ENCODE measurements at regions not wholly inside any gene's neighbourhood (a gene's known extent, or its start where the extent isn't known, plus 50 kb on each side); places are given as distances from the start of the nearest gene placed in this dataset.

DNA sequence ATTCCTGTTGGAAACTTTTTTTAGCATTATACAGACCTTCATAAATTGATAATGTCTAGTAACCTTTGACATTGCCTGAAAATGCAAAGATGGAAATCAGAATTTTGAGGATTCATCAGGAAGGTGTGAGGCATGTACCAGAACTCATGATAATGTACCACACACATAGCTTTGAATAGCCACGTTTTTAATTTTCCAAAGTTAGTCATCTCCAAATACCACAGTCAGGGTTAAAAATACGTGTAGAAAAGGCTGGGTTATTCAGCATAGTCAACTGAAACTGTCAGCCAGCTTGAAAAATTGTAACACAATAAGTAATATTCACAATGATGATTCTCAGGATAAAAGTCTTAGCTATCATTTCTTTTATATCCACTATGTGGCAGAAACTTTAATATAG lies 102.0 kb upstream of the THRB start:
- DNase-seq (ENCODE audit: low read depth) = no peak

DNA sequence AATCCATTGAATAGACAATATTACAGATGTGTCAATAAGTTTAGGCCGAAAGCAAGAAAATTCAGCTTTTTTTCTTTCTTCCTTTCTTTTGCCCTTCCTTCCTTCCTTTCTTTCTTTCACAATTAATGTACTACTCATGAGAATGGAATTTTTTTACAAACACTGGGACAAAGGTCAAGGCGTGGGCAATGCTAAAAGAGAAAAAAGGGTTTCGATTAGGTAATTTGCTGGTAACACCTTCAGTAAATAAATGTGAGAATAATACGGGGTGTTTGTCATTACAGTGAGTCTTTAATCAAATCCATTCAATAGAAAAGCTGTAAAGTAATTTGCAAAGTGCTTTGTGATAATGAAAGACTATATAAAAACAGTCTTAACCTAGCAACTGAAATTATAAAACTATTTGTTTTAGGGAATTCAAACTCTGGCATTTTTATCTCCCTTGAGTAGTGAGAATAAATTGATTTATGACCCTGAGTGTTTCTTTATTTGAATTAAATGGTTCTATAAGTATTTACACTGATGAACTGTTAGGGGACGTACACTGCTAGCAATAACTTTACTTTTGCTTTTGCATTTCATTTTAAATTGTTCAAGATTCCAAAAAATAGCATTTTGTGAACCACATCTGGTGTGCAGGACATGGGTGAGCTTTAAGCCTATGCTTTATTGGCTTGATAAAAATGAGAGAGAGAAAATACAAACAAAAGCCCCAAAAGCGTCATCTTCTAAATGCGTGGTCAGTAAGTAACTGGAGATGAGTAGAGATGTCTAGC lies 104.2 kb upstream of the THRB start:
- peak; percentile 11 for DNase-seq (ENCODE audit: low read depth)

DNA sequence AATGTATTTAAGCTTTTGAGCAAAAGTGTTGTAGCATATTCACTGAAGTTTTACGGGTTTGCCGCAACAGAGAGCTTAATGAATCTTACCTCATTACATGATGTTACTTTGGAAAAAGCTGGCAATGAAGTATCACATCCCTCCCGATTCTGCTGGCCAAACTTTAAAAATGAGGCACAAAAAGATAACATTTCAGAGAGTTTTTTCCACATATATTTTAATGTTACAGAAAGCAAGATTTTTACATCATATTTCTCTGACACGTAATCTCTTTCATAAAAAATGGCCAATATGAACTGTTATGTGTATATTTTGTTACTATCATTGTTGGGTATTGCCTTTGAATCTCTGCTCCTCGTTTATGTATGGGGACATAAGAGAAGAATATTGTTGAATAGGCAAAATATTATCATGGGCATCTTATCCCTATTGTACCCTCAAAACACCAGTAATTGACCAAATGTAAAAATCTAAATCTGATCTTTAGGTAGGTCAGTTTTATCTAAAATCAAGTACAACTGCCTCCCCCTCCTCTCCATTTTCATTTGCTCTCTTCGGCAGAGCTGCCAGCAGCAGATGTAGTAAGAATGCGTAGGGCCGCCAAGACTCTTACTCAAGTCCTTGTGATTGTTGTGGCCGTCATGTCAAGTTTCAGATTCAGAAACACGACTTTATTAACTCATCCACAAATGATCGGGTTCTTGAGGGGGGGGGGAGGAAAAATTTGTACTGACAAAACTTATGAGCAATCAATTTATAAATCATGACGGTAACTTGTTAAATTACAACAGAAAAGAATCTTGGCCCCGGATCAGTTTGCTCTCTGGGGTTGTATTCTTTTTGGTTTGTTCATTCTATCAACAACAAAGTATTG lies 106.7 kb upstream of the THRB start:
- no peak for DNase-seq (ENCODE audit: low read depth)

DNA sequence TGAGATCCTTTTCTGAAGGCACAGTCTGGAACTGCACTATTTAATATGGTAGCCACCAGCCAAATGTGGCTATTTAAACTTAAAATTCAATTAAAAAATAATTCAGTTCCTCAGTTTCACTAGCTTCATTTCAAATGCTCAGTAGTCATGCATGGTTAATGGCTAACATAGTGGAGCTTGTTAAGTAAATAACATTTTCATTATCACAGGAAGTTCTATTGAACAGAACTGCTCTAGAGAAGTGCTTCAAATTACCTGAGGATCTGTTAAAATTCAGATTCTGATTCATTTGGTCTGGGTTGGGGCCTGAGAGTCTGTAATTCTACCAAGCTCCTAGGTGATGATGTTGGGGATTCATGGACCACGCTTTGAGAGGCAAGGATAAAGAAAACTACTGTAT lies 109.6 kb upstream of the THRB start:
- no peak for DNase-seq (ENCODE audit: low read depth)

DNA sequence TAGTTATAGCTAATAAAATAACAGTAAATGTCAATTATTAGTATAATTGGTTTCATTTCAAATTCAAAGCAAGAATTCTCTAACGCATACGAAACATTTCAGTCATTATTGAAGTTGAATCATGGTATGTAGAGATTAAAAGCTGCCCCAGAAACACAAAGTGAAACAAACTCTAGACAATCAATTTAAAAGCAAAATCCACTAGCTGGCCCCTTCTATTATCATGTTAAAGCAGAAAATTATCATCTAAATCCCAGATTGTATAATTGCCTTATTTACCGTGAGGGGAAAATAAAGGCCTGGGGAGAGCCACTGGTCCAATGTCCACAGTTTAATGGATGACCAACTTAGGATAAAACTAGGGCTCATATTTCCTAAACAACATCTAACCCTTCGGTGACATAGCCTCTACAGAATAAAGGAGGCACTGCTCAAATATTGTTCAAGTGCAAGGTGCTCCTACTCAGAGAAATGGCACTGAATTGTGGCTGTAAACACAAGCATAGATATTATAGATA lies 110.9 kb upstream of the THRB start:
- DNase-seq (ENCODE audit: low read depth) = no peak

DNA sequence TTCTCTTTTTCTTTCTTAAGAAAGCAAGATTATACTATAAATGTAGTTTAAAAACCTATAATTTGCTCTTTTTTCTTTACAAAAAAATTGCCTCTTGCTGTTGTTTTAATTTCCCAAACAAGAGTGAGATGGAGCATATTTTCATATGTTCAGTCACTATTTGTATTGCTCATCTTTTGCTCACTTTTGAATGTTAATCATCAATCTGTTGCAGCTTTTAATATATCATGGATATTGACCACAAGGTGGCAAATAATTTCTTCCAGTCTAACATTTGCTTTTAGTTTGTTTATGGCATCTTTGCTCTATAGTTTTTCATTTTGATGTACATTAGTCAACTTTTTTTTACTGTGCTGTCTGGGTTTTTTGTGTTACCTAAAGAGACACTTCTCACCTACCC lies 112.6 kb upstream of the THRB start:
- no peak for DNase-seq (ENCODE audit: low read depth)

DNA sequence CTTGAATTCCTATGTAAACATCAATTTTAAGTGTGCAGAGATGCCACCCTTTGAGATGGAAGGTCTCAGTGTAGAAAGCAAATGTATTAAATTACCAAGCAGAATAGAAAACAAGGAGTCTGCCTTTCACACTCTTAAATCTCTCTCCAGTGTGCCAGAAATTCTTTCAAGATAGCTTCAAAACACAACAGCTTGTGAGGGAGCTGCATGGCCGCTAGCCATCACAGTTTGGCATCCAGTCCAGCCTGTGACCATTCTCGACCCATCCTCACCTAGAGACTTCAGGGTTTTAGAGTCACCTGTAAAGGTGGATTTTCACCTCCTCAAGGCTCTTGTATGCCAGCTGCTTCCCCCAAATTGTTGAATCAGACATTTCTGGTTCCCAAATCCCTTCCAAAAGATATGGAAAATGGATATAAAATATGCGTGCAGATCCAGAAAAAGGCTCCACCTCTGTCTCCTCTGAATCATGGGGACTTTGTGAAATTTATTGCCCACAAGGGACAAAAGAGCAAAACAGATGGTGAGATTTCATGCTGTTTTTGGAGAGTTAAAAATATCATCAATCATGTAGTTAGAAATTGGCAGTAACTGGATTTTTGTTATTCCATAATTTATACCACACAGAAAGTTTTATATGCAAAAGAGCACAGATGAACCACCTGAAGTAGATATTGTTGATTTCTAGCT lies 114.2 kb upstream of the THRB start:
- no peak for DNase-seq (ENCODE audit: low read depth)

DNA sequence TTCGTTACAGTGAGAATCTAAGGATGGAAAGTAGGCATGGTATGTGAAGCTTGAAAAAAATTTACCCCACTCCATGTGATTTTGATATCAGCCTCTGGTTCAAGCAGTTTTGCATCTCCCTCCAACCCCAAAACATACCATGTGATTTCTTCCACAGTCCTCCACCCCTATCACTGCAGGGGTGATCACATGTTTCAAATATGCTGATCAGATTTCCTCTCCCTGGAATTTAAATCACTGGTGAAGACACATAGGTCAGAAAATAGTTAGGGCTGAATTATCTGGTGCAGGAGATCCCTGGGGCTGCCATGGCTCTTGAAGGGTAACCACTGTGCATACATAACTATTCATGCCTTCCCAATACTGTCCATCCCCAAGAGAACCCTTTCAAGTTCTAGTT lies 119.7 kb upstream of the THRB start:
- no peak for DNase-seq (ENCODE audit: low read depth)

DNA sequence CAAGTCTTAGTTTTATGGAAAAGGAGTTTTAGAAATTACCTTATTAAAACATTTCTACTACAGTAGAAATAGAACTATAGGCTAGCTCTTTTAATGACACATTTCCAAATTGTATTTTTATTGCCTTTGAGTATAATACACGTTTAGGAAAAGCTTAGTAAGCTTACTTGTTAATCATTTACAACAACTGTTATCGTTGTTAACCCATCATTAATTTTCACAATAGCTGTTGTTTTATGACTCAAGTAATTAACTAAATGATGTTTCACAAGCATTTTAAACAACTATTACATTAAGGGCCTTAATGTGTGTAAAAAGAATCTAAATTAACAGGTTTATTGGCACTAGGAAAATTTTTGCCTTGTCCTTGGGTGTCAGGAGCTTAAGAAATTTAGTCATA lies 120.5 kb upstream of the THRB start:
- no peak for DNase-seq (ENCODE audit: low read depth)

DNA sequence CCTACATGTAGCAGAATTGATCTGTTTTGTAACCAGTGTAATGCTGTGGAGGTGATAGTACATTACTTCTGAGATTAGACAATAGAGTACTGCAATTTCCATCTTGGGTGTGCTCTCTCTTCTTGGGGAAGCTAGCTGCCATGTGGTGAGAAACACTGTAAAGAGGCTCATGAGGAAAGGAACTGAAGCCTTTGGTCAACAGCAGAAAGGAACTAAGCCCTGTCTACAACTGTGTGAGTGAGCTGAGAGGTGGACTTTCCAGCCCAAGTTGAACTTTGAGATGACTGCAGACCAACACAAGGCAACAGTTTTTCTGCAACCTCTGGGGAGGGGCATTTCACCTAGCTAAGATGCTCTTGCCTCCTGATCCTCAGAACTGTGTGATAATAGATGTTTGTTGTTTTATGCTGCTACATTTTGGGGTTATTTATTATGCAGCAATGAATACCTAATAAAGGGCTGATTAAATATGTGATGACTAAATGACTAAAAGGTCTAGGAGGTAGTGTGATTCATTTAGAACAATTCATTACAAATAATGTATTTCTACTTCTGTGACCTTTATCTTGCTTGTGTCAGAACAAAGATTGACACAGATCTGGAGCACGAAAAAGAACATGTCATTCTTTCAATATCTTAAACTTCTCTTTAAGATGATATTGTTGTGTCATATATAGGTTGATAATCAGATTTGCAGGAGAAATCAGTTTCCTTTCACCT lies 121.6 kb upstream of the THRB start:
- no peak for DNase-seq (ENCODE audit: low read depth)

DNA sequence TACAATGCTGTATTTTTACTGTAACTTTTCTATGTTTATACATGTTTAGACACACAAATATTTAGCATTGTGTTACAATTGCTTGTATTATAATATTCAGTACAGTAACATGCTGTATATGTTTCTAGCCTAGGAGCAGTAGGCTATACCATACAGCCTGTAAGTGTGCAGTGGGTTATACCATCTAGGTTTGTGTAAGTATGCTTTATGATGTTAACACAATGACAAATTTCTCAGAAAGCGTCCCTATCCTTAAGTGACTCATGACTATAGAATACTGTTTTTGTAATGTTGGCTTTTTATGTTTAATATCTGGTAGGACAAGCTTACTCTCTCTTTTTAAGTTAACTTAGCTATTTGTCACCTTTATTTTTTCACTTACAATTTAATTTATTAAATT lies 127.5 kb upstream of the THRB start:
- DNase-seq (ENCODE audit: low read depth) = no peak

DNA sequence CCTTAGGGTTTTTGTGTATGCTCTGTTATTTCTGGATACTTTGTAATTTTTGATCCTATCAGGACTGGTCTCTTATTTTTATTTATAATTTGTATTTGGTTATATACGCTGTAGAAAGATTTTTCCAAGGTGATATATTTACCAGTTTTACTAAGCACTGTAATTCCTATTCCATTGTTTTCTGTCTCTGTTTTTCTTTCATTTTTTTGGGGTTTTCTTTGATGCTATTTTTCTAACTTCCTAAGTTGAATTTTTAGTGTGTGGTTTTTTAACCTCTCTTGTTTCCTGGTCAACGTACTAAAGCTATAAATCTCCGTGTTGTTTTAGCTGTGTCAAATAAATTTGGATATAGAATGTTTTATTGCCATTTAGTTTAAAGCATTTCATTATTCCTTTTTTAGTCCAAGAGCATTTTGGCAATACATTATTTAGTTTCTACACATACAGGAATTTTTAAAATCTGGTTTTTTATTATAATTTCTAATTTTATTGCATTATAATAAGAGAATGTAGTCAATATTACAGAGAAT lies 128.1 kb upstream of the THRB start:
- no peak for DNase-seq (ENCODE audit: low read depth)

DNA sequence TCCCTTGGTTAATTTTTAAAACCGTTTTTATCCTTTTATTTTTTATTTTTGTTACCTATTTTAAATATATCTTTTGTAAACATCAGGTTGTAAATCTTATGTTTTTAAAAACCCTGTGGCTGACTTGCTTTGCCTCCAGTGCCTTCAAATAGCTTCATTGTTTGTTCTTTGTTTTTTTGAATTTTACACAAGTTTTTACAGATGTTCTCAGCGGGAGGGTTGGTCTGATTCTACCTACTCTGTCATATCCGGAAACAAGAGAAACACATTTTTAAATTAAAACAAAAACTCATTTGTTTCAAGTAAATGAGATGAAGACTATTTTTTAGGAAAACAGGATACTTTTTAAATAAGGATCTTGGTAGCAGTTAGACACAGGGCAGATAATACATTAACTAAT lies 129.0 kb upstream of the THRB start:
- no peak for DNase-seq (ENCODE audit: low read depth)

DNA sequence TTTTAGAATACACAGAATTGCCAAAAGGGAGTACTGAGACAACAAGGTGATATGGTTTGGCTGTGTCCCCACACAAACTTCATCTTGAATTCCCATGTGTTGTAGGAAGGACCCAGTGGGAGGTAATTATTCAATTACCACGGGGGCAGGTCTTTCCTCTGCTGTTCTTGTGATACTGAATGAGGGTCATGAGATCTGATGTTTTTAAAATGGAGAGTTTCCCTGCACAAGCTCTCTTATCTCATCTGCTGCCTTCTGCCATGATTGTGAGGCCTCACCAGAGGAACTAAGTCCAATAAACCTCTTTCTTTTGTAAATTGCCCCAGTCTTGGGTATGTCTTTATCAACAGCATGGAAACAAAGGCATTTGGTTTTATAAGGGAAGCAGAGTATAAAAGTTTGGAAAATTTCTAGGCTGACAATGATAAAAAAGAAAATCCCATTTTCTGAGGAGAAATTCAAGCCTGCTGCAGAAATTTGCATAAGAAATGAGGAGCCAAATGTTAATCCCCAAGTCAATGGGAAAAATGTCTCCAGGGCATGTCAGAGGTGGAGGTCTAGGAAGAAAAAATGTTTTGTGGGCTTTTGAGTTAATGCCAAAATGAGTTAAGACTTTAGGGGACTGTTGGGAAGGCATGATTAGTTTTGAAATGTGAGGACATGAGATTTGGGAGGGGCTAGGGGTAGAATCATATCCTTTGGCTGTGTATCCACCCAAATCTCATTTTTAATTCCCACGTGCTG lies 130.5 kb upstream of the THRB start:
- DNase-seq (ENCODE audit: low read depth) = no peak

DNA sequence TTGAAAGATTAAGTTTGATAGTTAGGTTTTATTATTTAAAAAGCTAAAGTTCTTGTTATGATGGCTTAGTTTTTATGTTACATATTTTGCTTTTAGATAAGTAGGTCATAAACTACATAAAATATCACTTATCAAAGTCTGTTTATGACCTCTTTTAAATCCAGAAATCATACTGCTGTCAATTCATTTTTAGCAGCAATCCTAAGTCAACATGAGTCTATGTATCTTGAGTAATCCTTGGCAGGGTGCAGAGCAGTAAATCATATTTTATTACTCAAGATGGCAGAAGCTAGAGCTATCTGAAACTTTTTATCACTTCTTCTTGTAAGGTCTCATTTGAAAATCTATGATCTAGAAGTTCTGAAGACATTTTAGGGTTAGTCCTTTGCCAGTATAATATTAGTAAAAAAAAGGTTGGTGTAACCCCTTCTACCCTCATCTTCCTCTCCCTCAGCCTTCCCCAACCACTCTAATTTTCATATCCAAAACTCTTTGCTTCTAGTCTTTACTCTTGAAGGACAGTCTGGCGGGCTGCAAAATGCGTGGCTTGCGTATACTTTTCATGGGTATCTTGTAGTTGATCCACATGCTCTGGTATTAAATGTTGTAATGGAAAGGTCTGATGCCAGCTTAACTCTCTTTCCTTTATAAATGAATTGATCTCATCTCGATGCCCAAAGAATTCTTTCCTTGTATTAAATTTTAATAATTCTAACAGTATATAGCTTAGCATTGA lies 134.0 kb upstream of the THRB start:
- DNase-seq (ENCODE audit: low read depth) = no peak

DNA sequence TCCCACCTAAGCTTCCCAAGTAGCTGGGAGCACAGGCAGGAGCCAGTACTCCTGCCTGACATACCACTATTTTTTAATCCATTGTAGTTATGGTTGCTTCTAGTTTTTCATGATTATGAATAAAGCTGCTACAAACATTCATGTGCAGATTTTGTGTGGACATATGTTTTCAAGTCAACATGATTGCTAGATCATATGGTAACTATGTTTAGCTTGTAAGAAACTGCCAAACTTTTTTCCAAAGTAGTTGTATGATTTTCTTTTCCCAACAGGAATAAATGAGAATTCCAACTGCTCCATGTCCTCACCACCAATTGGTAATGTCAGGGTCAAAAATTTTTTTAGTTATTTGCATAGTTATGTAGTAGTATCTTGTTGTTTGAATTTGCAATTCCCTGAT lies 136.8 kb upstream of the THRB start:
- no peak for DNase-seq (ENCODE audit: low read depth)

DNA sequence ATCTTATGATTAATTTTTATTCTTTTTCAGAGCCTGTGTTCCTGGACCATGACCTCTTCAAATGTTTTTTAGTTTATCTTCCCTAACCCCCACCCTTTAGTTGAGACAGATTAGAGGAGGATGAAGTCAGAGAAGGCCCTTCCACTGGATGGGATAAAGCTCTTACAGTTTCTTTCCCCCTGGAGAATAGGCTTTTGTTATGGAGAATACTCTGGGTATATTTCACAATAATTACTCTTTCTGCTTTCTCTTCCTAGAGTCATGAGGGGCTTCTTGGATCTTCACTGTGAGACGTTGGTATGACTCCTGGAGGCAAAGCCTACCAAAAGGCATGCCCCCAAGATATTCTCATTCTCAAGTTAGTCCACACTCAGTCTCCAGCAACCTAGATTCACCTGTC lies 144.4 kb upstream of the THRB start:
- DNase-seq (ENCODE audit: low read depth) = no peak

DNA sequence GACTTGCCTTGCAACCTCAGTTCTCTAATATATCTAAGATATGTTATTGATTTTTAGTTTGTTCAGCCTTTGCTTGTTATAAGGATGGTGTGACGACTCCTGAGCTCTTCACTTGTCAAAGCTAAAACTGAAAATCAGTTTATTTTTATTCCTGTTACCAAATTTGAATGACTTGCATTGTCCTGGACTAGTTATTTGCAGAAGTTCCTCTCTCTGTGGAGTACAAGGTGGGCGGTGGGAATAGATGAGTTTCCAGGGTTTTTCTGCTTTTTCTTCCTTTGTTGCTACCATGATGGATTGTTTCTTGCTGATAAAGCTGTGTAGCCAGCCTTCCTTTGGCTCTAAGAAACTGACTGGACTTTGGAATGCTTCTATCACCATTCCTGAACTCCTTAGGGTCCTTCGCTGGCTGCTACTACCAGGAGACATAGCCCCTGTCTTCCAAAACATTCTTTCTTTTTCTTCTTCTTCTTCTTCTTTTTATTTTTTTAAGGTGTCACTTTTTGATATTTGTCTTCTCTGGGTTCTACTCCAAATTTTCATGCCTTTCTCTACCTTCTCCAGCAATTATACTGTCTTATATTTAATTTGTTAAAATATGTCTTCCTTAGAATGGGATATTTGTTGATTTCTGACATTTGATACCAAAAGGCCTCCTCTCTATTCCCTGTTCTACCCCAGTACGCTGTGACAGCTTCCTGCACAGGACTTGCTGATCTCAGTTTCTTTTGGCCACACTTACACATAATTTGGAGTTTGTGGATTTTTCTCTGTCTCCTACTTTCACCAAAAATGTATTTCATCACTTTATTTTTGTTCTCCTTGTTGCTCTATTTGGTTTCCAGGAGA lies 145.1 kb upstream of the THRB start:
- DNase-seq (ENCODE audit: low read depth) = no peak

DNA sequence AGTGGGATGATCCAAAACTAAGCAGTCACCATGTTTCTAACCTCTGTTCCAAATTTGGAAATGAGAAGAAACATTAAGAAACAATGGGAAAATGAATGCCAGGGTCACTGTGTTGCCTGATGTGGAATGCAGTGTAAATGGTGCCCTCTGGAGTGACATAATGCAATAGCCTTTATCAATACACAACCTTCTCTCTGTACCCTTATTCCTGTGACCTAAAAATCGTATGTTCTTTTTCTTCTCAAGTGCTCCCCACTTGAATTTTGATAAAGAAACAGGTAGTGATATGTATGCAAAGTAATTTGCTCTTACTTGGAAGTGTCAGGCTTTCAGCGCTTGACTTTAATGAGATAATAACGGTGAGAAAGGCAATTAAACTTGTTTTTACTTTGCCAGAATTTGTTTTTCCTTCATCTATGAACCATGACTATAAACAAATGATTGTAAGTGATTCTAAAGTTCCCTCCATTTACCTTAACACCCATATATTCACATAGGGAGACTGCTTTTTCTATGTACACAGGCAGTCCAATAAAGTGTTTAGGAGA lies 145.8 kb upstream of the THRB start:
- DNase-seq (ENCODE audit: low read depth) = peak; percentile 17

All from HS-27A (cell line).